Testis (tissue), 2 donors: ENCODE measurements at regions not wholly inside any gene's neighbourhood (a gene's known extent, or its start where the extent isn't known, plus 50 kb on each side); places are given as distances from the start of the nearest gene placed in this dataset.

Experiments used
- DNase-seq: peaks from one replicate; pipeline ENCODE4 v3.0.0-alpha.2; 2019
- H3K27ac ChIP-seq, 2 donors: fragments of 200-600 bp; sonication (generic); one replicate each; pipeline ENCODE4 v1.5.1; 2019
- H3K27me3 ChIP-seq: fragments of 200-600 bp; sonication (generic); one replicate; pipeline ENCODE4 v1.5.1; 2019
- H3K36me3 ChIP-seq: fragments of 200-600 bp; sonication (generic); one replicate; pipeline ENCODE4 v1.5.1; 2017; ENCODE audit warnings: low read depth; ENCODE audit errors: missing control alignments
- H3K4me1 ChIP-seq: fragments of 200-600 bp; sonication (generic); one replicate; pipeline ENCODE4 v1.5.1; 2019
- H3K4me3 ChIP-seq, 2 donors: fragments of 200-600 bp; sonication (generic); one replicate each; pipeline ENCODE4 v1.5.1; 2017 to 2019
- H3K9me3 ChIP-seq: fragments of 200-600 bp; sonication (generic); one replicate; pipeline ENCODE4 v1.5.1; 2017
- POLR2A ChIP-seq: fragments of 450-650 bp; IDR thresholded peaks from one replicate; pipeline ENCODE4 v1.6.1; 2017; ENCODE audit warnings: antibody characterized with exemption, mild to moderate bottlenecking, moderate library complexity
- WGBS, 2 donors: methylation state at CpG; one replicate each; pipeline ENCODE4 v1.1.5; 2018; 5-methylcytosine and 5-hydroxymethylcytosine counted together
- intact Hi-C: fragments of 100-400 bp; cut with DNase I; formaldehyde crosslinking; loops from one replicate; pipeline ENCODE4 v1.15.1; 2023; ENCODE audit warnings: low total_unique reads
- TF ChIP-seq, protein P1 (sequence below), 3 experiments: fragments of 450-650 bp in 2 of 3; fragments of 200-600 bp in 1 of 3; sonication (generic) in 1 of 3; IDR thresholded peaks; one replicate each; pipeline ENCODE4 v1.5.1; 2016 to 2019; ENCODE audit warnings: antibody characterized with exemption in 3 of 3, mild to moderate bottlenecking in 2 of 3, moderate library complexity in 1 of 3

GRCh38 chr9:17846948-17847655 is 268.2 kb downstream of the SH3GL2 start:
- no peak for TF ChIP-seq POLR2A
- TF ChIP-seq, protein P1, sequence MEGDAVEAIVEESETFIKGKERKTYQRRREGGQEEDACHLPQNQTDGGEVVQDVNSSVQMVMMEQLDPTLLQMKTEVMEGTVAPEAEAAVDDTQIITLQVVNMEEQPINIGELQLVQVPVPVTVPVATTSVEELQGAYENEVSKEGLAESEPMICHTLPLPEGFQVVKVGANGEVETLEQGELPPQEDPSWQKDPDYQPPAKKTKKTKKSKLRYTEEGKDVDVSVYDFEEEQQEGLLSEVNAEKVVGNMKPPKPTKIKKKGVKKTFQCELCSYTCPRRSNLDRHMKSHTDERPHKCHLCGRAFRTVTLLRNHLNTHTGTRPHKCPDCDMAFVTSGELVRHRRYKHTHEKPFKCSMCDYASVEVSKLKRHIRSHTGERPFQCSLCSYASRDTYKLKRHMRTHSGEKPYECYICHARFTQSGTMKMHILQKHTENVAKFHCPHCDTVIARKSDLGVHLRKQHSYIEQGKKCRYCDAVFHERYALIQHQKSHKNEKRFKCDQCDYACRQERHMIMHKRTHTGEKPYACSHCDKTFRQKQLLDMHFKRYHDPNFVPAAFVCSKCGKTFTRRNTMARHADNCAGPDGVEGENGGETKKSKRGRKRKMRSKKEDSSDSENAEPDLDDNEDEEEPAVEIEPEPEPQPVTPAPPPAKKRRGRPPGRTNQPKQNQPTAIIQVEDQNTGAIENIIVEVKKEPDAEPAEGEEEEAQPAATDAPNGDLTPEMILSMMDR (IDR thresholded peaks at IDR 0.05): no peak
- no peaks in the 10 kb centered on the region for H3K4me1 ChIP-seq
- WGBS, 2 donors: 85 to 95% methylated on average over 4 of the region's 4 CpGs
- no peak for DNase-seq
- no peaks in the 10 kb centered on the region for H3K27me3 ChIP-seq
- H3K36me3 ChIP-seq: no peaks in the 10 kb centered on the region
- H3K4me3 ChIP-seq: no peak overlapping the region
- H3K9me3 ChIP-seq: no peaks in the 10 kb centered on the region
- no peak overlapping the region for H3K27ac ChIP-seq
- intact Hi-C loops: no loop called here

DNA sequence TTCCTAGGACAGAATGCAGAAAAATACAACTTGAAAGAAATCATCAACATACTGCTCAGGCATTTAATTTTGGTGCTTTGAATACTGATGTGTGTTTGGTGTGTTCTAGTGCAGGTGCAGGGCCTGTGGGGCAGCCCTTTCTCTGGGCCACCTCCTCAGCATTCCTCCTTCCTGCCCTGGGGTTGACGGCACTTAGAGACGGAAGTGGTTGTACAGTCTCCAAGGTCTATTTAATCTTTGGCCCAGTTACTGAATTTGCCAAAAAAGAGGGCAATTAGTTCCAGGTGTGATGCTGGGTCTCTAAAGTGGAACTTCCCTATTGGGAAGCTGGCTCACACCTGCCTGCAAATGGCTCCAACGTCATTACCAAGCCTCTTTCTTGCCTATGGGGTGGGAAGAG is 269.0 kb downstream of the SH3GL2 start:
- no peak for TF ChIP-seq POLR2A
- TF ChIP-seq, protein P1 (IDR thresholded peaks at IDR 0.05): no peak
- Histone ChIP-seq H3K36me3 (no peaks in the 10 kb centered on the region), H3K9me3 (no peaks in the 10 kb centered on the region), H3K4me3 (no peak overlapping the region), H3K4me1 (no peaks in the 10 kb centered on the region), H3K27me3 (no peaks in the 10 kb centered on the region), H3K27ac (no peak overlapping the region)
- no peak for DNase-seq
- intact Hi-C loops: no loop called here
- 65 to 73% methylated on average over 3 of the region's 3 CpGs for WGBS, 2 donors

GRCh38 chr9:17852108-17852507 is 273.2 kb downstream of the SH3GL2 start:
- Histone ChIP-seq H3K27me3 (no peaks in the 10 kb centered on the region), H3K27ac (no peak overlapping the region), H3K9me3 (no peaks in the 10 kb centered on the region), H3K4me3 (no peak overlapping the region), H3K36me3 (no peaks in the 10 kb centered on the region), H3K4me1 (no peaks in the 10 kb centered on the region)
- no peak for DNase-seq
- intact Hi-C loops: no loop called here
- TF ChIP-seq, protein P1 (IDR thresholded peaks at IDR 0.05): no peak
- TF ChIP-seq POLR2A: no peak
- WGBS, 2 donors: 69 to 72% methylated on average over 2 of the region's 2 CpGs

DNA sequence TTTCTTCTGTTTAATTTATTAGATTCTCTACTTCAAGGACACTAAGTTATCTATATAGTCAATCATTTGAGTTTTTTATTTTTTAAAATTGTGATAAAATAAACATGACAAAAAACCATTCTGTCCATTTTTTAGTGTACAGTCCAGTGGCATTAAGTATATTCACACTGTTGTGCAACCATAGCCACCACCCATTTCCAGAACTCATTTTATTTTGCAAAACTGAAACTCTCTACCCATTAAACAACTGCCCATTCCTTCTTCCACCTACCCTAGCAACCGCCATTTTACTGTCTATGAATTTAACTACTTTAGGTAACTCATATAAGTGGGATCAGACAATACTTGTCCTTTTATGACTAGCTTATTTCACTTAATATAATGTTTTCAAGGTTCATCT is 275.6 kb downstream of the SH3GL2 start:
- WGBS, 2 donors: 87 to 89% methylated on average over 1 of the region's 1 CpG
- H3K4me3 ChIP-seq: no peak overlapping the region
- intact Hi-C loops: no loop called here
- no peak for DNase-seq
- no peaks in the 10 kb centered on the region for H3K27me3 ChIP-seq
- no peaks in the 10 kb centered on the region for H3K9me3 ChIP-seq
- no peak for TF ChIP-seq POLR2A
- TF ChIP-seq, protein P1 (IDR thresholded peaks at IDR 0.05): no peak
- H3K36me3 ChIP-seq: no peaks in the 10 kb centered on the region
- no peak overlapping the region for H3K27ac ChIP-seq
- no peaks in the 10 kb centered on the region for H3K4me1 ChIP-seq

DNA sequence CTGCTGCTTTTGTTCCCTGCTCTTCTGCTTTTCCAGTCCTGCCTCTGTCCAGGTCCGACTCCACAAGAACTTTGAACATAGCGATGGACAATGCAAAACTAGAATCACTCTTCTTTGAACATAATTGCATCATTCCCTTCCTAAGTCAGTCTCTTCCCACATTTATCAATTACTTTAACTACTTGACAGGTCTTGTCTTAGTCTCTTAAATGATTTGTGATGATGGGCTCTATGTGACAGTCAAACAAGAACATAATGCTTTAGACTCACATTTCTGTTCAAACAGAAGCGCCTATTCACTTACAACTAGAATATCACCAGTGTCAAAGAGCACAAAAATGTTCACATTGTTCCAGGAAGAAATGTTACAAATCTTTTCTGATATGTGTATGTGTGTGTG is 278.1 kb downstream of the SH3GL2 start:
- WGBS, 2 donors: 92 to 94% methylated on average over 3 of the region's 3 CpGs
- TF ChIP-seq POLR2A: no peak
- TF ChIP-seq, protein P1 (IDR thresholded peaks at IDR 0.05): no peak
- intact Hi-C loops: no loop called here

More for the DNA sequence above, 278.1 kb downstream of the SH3GL2 start:
- no peak overlapping the region for H3K27ac ChIP-seq
- H3K4me3 ChIP-seq: no peak overlapping the region
- H3K36me3 ChIP-seq: no peaks in the 10 kb centered on the region
- DNase-seq: no peak
- H3K4me1 ChIP-seq: no peaks in the 10 kb centered on the region
- H3K9me3 ChIP-seq: no peaks in the 10 kb centered on the region
- H3K27me3 ChIP-seq: no peaks in the 10 kb centered on the region
